NB4 (cell line): ENCODE measurements at regions not wholly inside any gene's neighbourhood (a gene's known extent, or its start where the extent isn't known, plus 50 kb on each side); places are given as distances from the start of the nearest gene placed in this dataset.

Source experiments
- DNase-seq: peaks from one replicate; pipeline ENCODE4 v3.0.0; 2010; ENCODE audit warnings: low read depth
- H3K4me3 ChIP-seq: one replicate; pipeline ENCODE4 v1.5.1; 2011; ENCODE audit warnings: mild to moderate bottlenecking, low read depth, low read length, moderate library complexity
- CTCF ChIP-seq: IDR thresholded peaks from one replicate; pipeline ENCODE4 v1.5.1; 2012; ENCODE audit warnings: low read depth, low read length
- MAX ChIP-seq: IDR thresholded peaks from 2 replicates; pipeline ENCODE4 v1.6.1; 2011; ENCODE audit warnings: low read depth, low read length
- MYC ChIP-seq: IDR thresholded peaks from 2 replicates; pipeline ENCODE4 v1.6.1; 2011; ENCODE audit warnings: low read depth, low read length
- POLR2A ChIP-seq: IDR thresholded peaks from 2 replicates; pipeline ENCODE4 v1.6.1; 2011; ENCODE audit warnings: mild to moderate bottlenecking; ENCODE audit not compliant: insufficient read length; ENCODE audit errors: extremely low read depth

- TF ChIP-seq CTCF (no peak), POLR2A (no peak), MAX (no peak), MYC (no peak)
- no peak for DNase-seq
- no peak overlapping the region for H3K4me3 ChIP-seq
Observed at GRCh38 chr7:126026421-126027088, 1096.9 kb upstream of the POT1 start.

GRCh38 chr7:126022452-126022851, 1092.8 kb upstream of the POT1 start:
- TF ChIP-seq MYC = no peak
- H3K4me3 ChIP-seq = no peak overlapping the region
- no peak for DNase-seq

GRCh38 chr7:126016722-126017121, 1087.1 kb upstream of the POT1 start:
- H3K4me3 ChIP-seq = no peak overlapping the region
- no peak for DNase-seq
- TF ChIP-seq MAX (no peak), MYC (no peak), CTCF (no peak), POLR2A (no peak)

GRCh38 chr7:126005064-126005463, 1075.4 kb upstream of the POT1 start:
- DNase-seq = no peak
- TF ChIP-seq POLR2A = no peak
- TF ChIP-seq MAX = no peak
- no peak for TF ChIP-seq MYC
- no peak for TF ChIP-seq CTCF
- no peak overlapping the region for H3K4me3 ChIP-seq

GRCh38 chr7:126001349-126001748, 1071.7 kb upstream of the POT1 start:
- no peak overlapping the region for H3K4me3 ChIP-seq
- TF ChIP-seq MYC (no peak), CTCF (no peak), POLR2A (no peak), MAX (no peak)
- no peak for DNase-seq

- H3K4me3 ChIP-seq = no peak overlapping the region
- TF ChIP-seq MYC (no peak), POLR2A (no peak), CTCF (no peak), MAX (no peak)
- no peak for DNase-seq
Observed at GRCh38 chr7:125984795-125985194, 1055.2 kb upstream of the POT1 start.
